Upper lobe of left lung (tissue), 4 donors: ENCODE measurements at regions not wholly inside any gene's neighbourhood (a gene's known extent, or its start where the extent isn't known, plus 50 kb on each side); places are given as distances from the start of the nearest gene placed in this dataset.

Source experiments
- POLR2A ChIP-seq, 4 donors: fragments of 450-650 bp; IDR thresholded peaks; one replicate each; pipeline ENCODE4 v1.5.1; 2016 to 2017; ENCODE audit warnings: antibody characterized with exemption in 4 of 4, mild to moderate bottlenecking in 2 of 4
- POLR2AphosphoS5 ChIP-seq, 2 donors: sonication (generic); formaldehyde crosslinking; IDR thresholded peaks; one replicate each; pipeline ENCODE4 v1.5.1; 2017; ENCODE audit warnings: antibody characterized with exemption in 2 of 2
- TF ChIP-seq, protein P1 (sequence below), 6 experiments: fragments of 450-650 bp in 4 of 6; fragments of 200-600 bp in 2 of 6; sonication (generic) in 2 of 6; IDR thresholded peaks; one replicate each; pipeline ENCODE4 v1.5.1; 2016 to 2019; ENCODE audit warnings: antibody characterized with exemption in 6 of 6

DNA sequence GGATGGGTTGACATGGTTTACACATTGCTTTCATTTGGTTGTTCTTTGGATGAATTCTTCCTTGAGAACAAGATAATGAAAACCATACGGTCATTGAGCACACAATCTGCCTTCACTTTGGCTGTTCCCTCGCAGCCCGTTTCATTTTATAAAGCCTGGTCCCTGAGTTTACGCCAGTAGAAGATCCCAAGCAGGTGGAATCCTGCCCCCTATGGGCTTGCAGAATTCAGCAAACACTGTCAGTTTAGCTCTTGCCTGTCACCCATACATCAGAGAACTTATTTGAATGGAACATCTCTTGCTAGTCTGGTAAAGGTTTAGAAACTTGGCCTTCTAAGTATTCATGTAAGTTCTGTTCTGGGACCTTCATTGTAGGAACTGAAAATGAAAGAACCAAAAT, 666.4 kb upstream of the ZEB2 start:
- TF ChIP-seq POLR2A (IDR thresholded peaks at IDR 0.05) = no peak
- TF ChIP-seq, protein P1, sequence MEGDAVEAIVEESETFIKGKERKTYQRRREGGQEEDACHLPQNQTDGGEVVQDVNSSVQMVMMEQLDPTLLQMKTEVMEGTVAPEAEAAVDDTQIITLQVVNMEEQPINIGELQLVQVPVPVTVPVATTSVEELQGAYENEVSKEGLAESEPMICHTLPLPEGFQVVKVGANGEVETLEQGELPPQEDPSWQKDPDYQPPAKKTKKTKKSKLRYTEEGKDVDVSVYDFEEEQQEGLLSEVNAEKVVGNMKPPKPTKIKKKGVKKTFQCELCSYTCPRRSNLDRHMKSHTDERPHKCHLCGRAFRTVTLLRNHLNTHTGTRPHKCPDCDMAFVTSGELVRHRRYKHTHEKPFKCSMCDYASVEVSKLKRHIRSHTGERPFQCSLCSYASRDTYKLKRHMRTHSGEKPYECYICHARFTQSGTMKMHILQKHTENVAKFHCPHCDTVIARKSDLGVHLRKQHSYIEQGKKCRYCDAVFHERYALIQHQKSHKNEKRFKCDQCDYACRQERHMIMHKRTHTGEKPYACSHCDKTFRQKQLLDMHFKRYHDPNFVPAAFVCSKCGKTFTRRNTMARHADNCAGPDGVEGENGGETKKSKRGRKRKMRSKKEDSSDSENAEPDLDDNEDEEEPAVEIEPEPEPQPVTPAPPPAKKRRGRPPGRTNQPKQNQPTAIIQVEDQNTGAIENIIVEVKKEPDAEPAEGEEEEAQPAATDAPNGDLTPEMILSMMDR (IDR thresholded peaks at IDR 0.05) = no peak
- no peak for TF ChIP-seq POLR2AphosphoS5 (IDR thresholded peaks at IDR 0.05)
